ENCODE measurements at regions not wholly inside any gene's neighbourhood (a gene's known extent, or its start where the extent isn't known, plus 50 kb on each side); places are given as distances from the start of the nearest gene placed in this dataset.

DNA sequence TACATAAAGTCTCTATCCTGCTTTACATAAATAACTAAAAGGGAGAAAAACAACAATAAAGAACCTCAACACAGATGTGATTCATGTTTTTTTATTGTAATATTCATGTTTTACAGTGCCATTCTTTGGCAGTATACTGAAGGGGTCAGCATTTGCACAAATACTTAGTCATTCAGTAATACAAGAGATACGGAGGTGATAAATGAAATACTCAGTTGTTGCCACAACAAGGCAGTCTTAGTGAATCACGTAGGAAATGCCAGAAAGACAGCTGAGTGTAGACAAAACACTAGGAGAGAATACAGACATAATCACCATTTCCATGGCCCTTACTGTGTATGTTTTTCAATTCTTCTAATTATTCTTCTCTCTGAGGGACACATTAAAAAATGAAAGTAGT, 910.4 kb downstream of the METTL15 start:
- DNase-seq (ENCODE audit: low spot score) (no peak), ATAC-seq (no peak)

DNA sequence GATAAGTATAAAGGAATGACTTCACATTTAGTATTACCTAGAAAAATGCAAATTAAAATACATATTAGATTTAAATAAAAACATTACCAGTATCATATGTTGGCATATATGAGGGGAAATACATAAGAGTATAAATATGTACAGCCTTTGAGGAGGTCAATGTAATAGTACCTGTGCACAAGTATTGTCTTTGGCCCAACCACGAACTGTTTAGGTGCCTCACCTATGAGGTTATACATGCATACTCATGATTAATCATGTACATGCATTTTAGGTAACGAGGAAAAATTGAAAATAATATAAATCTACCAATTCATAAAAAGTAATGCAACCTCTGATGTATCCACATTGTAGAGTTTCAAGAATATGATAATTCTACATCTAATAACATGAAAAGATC, 909.8 kb downstream of the METTL15 start:
- DNase-seq (ENCODE audit: low spot score) (no peak), ATAC-seq (no peak)

DNA sequence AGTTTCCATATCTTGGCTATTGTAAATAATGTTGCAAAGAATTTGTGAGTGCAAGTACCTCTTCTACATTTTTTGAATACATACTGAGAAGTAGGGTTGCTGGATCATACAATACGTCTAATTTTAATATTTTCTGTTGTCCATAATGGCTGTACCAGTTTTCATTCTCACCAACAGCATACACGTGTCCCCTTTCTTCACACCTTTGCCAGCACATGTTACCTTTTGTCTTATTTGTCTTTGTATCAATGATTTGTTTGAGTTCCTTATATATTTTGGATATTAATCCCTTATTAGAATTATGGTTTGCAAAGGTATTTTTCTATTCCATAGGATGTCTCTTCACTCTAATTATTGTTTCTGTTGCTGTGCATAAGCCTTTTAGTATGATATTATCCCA, 904.3 kb downstream of the METTL15 start:
- ATAC-seq (no peak), DNase-seq (ENCODE audit: low spot score) (no peak)

DNA sequence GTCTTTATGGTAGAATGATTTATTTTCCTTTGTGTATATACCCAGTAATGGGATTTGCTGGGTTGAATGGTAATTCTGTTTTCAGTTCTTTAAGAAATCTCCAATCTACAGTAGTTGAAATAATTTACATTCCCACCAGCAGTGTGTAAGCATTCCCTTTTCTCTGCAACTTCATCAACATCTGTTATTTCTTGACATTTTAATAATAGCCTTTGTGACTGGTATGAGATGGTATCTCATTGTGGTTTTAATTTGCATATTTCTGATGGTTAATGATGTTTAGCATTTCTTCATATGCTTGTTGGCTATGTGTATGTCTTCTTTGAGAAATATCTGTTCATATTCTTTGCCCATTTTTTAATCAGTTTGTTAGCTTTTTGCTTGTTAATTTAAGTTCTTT, 901.2 kb downstream of the METTL15 start:
- ATAC-seq (no peak), DNase-seq (ENCODE audit: low spot score) (no peak)

DNA sequence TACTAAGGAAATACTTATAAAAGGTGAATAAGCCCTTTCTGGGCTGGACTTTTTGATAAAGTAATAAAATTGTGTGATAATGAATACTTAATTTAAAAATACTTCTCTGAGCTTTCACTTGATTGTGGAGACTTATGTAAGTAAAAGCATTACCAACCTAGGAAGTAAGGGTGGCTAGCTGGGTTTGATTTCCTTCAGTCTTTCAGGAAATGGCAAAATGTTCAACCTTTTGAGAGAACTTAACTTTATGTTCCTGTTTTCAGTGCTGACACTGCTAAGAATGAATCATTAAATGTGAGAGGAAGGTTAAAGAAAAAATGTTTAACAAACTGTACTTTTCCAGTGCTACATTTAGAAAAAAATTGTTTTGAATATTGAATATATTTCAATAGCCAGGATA, 900.3 kb downstream of the METTL15 start:
- DNase-seq (ENCODE audit: low spot score): no peak
- no peak for ATAC-seq

DNA sequence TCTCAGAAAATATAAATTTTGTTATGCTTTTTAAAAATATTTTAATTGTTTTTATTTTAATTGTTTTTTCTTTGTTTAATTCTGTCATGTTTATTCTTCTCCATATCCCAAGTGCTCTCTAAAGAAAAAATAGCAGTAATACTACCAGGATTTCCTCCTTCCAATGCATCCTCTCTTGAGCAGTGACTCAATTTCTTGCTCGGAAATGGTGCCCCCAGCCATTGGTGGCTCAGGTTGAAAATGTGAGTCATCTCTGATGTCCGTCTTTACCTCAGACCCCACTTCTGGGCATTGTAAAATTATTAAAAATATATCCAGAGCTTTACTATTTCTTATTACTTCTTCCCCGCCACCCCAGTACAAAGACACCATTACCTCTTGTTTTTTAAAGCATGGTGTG, 898.5 kb downstream of the METTL15 start:
- no peak for ATAC-seq
- DNase-seq (ENCODE audit: low spot score): no peak

DNA sequence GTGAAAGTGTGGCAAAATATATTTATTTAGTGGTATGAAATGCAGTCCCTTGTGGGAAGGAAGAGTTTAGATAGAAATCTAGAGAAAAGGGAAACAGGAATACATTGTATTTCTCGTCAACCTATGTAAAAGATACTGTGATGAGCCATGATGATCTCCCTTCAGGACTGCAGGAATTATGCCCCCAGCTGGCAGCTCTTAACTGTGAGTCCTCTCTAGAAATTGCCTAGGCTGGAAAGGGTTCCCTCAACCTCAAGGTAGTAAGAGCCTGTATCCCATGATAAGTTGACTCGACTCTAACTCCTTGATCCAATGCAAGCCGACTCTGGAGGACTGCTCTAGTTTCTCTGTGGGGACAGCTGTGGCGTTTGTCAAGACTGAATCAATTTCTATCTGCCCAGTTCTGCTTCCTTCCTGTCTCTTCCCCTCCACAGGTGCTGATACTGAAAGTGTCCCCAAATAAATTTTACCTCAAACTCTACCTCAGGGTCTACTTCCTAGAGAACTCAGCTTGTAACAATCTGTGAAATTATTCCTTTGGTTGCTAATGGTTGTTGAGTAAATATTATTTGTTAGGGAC, 897.3 kb downstream of the METTL15 start:
- no peak for ATAC-seq
- no peak for DNase-seq (ENCODE audit: low spot score)

DNA sequence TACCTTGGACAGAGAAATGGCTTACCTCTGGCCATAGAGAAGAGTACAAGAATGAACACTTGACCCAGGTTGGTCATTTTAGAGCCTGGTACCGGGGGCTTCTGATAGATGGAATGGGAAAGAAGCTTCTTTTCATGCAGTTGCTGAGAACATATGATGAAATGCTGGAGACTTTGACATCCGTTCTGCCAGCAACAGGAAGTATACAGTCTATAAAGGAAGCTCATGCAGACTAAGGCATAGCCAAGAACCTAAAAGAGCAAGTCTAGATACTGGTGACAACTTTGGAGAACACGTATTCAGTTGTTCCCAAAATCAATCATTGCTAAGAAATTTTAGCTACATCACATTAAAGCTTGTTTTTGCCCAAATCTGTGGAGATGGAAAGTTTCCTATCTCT, 894.6 kb downstream of the METTL15 start:
- DNase-seq (ENCODE audit: low spot score): no peak
- no peak for ATAC-seq

DNA sequence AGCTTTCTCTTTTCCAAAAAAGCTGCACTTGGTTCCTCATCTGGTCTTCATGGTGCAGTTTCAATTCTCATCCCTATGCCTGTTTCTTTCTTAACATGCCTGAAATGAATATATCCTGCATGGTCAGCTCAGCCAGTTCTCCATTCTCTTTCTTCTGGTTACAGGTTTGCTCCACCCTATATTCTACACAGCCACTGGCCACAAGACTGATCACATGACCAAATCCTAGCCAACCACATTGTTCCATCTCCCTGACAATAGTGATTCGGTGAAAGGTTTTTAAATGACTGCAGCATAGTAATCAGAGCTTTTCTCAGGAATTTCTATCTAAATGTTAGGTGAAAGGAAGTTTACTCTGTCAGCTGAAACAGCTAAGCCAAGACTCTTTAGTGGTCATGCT, 891.4 kb downstream of the METTL15 start:
- no peak for ATAC-seq
- no peak for DNase-seq (ENCODE audit: low spot score)

DNA sequence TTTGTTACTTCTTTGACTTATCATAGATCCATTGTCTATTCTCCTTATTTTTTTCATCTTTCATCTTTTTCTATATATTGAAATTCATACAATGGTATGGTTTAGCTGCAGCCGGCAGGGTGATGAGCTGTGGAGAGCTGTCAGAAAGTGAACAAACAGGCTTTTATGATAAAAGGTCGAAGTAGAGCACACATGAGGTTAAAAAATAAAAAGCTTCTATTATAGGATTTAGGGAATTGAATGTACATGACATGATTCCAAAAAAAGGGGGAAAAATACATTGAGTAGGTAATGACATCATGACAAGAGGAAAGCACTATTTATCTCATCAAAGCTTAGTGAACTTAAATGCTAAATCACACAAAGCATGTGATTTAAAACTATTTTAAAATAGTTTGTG, 884.8 kb downstream of the METTL15 start:
- no peak for DNase-seq (ENCODE audit: low spot score)
- ATAC-seq: no peak

DNA sequence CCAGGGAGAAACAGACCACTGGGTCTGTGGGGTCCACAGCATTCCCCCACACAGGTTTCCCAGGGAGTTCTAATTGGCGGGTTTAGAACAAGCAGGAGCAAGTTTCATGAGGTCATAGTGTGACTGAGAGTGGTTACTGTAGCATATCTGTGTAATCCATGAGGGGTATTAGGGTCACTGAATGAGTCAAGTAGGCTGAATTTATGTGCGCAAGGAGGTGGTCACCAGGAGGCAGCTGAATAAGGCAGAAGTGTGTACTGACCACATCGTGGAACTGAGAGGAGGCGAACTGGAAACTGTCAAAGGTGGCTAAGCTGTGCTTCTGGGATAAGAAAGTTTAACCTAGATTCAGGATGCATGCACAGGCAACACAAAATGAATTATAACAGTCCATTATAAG, 876.0 kb downstream of the METTL15 start:
- ATAC-seq (no peak), DNase-seq (ENCODE audit: low spot score) (no peak)

DNA sequence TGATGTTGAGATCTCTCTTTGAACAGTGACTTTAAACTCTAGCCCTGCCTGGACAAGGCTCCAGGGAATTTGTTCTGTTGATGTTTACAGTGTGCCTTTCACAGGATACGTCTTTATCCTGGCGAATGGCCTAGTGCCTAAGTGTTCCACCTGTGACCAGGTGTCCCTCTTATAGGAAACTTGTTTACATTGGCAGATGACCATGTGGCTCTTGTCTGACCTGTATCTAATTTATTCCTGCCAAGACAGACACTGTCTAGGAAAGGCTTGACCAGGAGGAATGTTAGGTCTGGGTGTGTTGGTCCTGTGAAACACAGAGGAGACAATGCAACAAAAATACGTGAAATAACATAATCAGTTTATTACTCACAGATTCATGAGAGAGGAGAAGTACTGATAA, 875.6 kb downstream of the METTL15 start:
- ATAC-seq: no peak
- DNase-seq (ENCODE audit: low spot score): no peak

DNA sequence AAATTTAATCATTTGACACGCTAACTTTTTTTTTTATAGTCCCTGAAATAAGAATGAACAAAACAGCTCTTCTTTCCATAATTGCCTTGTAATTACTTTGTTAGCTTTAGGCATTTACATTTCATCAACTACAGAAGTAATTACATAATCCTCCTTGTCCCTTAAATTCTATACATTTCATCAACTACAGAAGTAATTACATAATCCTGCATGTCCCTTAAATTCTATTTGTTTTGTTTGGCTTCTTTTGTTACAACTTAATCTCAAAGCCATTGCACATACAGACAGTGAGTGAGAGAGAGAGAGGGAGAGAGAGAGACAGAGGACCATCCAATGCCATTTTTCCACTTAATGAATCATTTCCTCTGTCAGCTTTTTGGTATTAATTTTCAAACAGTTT, 873.2 kb downstream of the METTL15 start:
- no peak for ATAC-seq

DNA sequence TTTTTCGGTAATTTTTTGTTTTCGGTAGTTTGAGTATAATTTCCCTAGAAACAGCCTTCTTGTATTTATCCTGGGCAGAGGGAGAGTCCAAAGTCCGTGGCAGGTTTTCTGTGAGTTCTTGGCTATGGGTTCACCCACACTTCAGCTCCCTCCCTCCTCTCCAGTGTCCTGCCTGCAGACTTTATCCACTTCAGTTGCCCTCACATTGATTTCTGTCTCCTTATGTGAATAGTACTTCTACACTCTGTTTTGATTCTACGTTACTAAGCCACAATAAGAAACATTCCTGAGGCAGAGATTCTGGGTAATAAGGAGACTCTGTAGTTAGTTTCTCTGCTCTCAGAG, 868.6 kb downstream of the METTL15 start:
- ATAC-seq (no peak), DNase-seq (ENCODE audit: low spot score) (no peak)

More for the DNA sequence above, 873.2 kb downstream of the METTL15 start:
- DNase-seq (ENCODE audit: low spot score): no peak

DNA sequence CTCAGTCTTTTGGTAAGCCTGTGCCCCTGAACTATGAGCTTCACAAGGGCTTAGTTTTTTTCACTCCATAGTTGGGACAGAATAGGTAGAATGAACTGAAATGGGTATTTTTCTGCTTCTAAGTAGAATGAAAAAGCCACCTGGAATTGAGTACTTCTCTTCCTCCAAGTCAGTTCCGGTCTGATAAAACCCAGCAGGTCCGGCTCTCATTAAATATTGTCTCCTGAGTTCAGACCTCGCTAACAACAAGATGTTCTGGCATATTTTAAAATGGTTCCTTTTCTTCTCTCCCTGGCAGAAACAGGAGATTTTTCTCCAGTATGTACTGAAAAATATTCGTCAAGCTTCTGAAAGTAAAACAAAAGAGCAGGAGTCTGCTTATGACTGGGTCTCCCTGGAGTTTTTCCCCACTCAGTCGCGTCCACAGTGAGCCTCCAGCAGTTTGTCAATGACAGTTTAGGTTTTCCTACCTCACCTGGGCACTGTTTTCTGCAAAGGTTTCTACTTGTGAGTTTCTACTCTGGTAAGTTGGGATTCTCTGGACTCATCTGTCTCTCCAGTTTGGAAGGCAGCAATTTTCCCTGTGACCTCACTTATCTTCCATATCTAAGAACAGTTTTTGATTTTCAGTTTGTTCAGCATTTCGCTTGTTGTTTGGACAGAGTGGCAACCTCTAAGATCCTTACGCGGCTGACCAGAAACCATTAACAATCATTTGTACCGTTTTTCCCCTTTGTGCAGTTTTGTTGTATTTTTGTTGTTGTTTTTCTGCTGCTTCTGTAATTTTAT, 868.0 kb downstream of the METTL15 start:
- no peak for DNase-seq (ENCODE audit: low spot score)
- no peak for ATAC-seq

DNA sequence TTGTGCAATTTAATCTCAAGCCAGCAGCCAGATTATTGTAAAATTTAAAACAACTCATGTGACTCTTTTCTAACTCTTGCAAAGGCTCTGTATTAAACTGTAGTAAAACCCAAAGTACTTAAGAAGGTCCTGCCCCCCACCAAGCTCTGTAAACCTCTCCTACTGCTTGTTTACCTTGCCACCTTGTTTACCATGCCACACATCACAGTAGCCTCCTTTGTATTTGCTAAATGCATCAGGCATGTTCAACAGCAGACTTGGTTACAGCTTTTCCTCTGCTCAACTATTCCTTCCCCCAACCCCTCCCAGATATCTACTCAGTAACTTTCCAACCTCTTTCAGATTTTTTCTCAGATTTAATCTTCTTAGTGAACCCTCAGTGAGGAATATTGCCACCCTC, 861.6 kb downstream of the METTL15 start:
- ATAC-seq (no peak), DNase-seq (ENCODE audit: low spot score) (no peak)

DNA sequence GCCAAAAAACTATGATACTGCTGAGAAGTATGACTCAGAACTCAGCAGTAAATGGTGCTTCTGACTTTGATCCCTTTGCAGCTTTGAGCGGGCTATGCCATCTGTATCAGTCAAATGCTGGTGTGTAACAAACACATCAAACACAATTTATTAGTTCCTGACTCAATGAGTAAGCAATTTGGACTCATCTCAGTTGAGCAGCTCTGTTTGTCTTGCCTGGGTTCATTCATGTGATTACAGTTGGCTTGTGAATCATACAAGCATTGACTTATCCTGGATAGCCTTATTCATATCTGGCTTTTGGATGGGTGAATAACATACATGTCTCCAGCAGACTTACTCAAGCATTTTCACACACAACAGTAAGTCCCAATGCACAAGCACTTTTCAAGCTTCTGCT, 858.8 kb downstream of the METTL15 start:
- no peak for DNase-seq (ENCODE audit: low spot score)
- ATAC-seq: no peak

DNA sequence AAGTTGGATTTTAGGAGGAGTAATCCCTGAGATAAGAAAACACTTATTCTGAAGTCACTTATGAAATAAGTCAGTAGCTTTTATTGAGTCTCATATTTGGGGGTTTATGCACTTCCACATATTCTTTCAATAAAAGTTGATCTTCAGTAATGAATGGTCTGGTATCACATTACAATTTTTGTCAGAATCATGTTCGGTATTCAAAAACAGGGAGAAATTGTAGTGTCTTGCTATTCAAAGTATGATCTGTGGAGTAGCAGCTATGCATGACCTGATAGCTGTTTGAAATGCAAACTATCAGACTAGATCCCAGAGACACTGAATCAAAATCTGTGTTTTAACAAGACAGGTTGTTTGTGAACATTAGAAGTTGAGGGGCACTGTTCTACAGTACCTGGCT, 857.6 kb downstream of the METTL15 start:
- DNase-seq (ENCODE audit: low spot score) (no peak), ATAC-seq (no peak)

DNA sequence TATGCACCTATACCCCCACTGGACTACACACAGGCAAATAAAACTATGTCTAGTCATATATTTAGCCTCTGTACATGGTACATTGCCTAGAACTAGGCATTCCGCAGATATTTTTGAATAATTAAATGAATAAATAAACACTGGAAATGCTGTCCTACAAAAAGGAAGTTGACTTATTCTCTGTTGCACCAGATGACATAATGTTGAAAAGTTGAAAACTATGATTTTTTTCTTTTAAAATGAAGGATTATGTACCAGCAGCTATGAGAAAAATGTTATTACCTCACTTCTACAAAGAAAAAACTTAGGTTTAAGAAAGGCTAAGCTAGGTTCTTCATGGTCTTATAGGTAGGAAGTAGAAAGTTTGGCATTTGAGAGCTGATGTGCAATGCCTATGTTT, 856.6 kb downstream of the METTL15 start:
- no peak for ATAC-seq
- DNase-seq (ENCODE audit: low spot score): no peak

DNA sequence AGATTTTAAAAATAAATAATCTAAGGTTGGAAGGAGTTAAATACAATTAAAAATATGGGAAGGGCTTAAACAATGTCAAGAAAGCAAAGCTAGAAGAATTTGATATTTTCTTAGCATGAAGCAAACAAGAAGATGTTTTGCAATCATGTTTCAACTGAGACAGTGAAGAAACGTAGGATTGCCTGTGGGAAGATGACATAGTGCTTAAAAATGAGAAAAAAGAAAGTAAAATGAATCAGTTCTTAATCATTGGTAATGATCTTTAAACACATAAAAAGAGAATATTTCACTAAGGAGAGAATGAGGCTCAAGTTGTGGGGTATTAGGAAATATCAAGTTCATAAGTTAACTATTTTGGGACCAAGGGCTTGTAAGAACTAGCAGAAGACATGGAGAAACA, 855.0 kb downstream of the METTL15 start:
- ATAC-seq (no peak), DNase-seq (ENCODE audit: low spot score) (no peak)

DNA sequence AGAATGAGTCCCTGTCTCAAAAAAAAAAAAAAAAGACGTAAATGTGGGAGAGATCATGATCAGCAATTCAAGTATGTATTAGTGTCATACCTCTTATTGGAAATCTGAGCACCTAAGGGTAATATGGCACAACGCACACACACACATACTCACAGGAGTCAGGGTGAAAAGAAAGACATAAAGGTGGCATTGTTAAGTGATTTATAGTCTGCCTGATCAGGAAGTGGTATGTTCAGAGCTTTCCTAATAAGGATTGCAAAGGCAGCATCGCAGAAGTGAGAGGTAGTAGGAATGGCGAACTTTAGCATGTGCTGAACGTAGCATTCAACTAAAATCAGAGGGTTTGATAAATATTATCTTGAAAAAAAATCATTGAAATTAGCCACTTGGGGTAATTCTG, 854.3 kb downstream of the METTL15 start:
- DNase-seq (ENCODE audit: low spot score) (no peak), ATAC-seq (no peak)

DNA sequence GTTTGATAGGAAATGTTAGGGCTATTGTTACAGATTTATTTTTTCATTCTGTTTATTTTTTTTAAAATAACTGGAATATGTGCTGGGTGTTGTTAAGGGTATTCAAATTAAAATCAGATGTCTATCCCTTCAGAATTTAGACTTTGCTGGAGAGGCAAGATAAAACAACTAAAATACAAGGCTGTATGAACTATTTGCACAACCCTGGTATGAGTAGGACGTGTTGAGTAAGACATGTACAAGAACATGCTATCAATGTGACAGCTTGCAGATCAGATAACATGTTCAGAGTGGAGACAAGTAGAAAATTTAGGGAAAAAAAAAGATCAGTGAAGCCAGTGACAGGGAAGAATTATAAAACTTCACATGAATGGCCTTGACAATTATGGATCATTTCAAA, 853.5 kb downstream of the METTL15 start:
- ATAC-seq (no peak), DNase-seq (ENCODE audit: low spot score) (no peak)

DNA sequence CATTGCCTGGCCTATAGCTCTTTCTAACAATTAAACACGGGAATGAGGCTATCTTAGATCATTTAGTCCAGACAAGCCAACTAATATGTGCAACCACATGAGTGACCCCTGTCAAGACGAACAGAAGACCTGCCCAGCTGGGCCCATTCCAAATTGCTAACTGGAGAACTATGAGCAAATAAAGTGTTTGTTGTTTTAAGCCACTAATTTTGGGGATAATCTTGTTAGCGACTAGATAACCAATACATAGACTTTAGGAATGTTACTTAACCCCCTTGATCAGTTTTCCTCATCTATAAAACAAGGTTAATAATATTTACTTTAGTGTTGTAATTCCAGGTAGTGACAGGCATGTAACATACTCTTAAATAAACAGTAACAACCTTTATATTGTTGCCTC, 848.3 kb downstream of the METTL15 start:
- no peak for ATAC-seq

More for the DNA sequence above, 848.3 kb downstream of the METTL15 start:
- no peak for DNase-seq (ENCODE audit: low spot score)
